ENCODE measurements at regions not wholly inside any gene's neighbourhood (a gene's known extent, or its start where the extent isn't known, plus 50 kb on each side); places are given as distances from the start of the nearest gene placed in this dataset.
A peak's percentile ranks its signal among the peaks of the same experiment; 100 is the strongest.

DNA sequence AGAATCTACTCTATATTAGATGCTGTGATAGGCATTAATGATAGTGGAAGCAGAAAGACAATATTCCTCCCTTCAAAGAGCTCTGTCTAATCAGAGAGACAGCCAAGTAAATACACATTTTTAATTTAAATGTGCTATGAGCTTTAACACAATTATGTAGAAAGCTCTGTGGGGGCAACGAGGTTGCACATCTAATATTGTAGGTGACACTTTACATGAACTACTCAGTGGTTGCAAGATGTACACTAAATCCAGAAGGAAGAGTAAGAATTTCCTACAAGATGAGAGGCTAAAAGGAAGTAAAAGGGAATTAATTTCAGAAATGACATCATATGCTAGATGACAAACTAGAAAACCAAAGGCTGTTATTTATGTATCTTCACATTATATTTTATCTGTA is 120.9 kb downstream of the SPCS3 start:
- H3K4me3 Mint-ChIP-seq (ENCODE audit: unreplicated experiment), result no peak overlapping the region
- H3K9me3 Mint-ChIP-seq (ENCODE audit: unreplicated experiment), result no peaks in the 10 kb centered on the region
- no peak for DNase-seq (ENCODE audit: extremely low spot score, unreplicated experiment)
- no peaks in the 10 kb centered on the region for H3K36me3 Mint-ChIP-seq (ENCODE audit: unreplicated experiment)
- H3K27me3 Mint-ChIP-seq (ENCODE audit: unreplicated experiment), result no peaks in the 10 kb centered on the region
- peaks cover 39% of the 10 kb centered on the region for H3K4me1 Mint-ChIP-seq (ENCODE audit: unreplicated experiment)
- no peak overlapping the region for H3K27ac Mint-ChIP-seq (ENCODE audit: unreplicated experiment)
- TF ChIP-seq, protein P1, sequence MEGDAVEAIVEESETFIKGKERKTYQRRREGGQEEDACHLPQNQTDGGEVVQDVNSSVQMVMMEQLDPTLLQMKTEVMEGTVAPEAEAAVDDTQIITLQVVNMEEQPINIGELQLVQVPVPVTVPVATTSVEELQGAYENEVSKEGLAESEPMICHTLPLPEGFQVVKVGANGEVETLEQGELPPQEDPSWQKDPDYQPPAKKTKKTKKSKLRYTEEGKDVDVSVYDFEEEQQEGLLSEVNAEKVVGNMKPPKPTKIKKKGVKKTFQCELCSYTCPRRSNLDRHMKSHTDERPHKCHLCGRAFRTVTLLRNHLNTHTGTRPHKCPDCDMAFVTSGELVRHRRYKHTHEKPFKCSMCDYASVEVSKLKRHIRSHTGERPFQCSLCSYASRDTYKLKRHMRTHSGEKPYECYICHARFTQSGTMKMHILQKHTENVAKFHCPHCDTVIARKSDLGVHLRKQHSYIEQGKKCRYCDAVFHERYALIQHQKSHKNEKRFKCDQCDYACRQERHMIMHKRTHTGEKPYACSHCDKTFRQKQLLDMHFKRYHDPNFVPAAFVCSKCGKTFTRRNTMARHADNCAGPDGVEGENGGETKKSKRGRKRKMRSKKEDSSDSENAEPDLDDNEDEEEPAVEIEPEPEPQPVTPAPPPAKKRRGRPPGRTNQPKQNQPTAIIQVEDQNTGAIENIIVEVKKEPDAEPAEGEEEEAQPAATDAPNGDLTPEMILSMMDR (IDR thresholded peaks at IDR 0.05), result no peak

DNA sequence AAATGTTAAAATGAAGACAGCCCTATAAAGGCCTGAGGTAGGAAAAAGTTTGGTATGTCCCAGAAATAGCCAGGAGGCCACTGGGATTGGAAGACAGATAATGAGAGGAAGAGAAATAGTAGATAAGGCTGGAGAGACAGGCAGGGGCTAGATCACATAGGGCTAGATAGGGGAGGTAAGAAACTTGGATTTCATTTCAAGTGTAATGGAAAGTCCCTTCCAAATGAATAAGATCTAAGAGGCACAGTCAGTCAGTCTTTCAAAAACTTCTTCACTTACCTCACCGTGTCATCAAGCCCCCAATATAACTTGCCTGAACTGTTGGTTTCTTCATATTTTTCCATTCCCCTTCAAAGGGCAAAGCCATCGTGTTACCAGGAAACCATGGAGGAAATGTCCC is 121.8 kb downstream of the SPCS3 start:
- DNase-seq (ENCODE audit: extremely low spot score, unreplicated experiment), result no peak
- TF ChIP-seq, protein P1 (IDR thresholded peaks at IDR 0.05), result no peak
- Mint-ChIP-seq H3K27ac (ENCODE audit: unreplicated experiment) (no peak overlapping the region), H3K4me1 (ENCODE audit: unreplicated experiment) (peaks cover 30% of the 10 kb centered on the region), H3K4me3 (ENCODE audit: unreplicated experiment) (no peak overlapping the region), H3K9me3 (ENCODE audit: unreplicated experiment) (no peaks in the 10 kb centered on the region), H3K27me3 (ENCODE audit: unreplicated experiment) (no peaks in the 10 kb centered on the region), H3K36me3 (ENCODE audit: unreplicated experiment) (no peaks in the 10 kb centered on the region)

DNA sequence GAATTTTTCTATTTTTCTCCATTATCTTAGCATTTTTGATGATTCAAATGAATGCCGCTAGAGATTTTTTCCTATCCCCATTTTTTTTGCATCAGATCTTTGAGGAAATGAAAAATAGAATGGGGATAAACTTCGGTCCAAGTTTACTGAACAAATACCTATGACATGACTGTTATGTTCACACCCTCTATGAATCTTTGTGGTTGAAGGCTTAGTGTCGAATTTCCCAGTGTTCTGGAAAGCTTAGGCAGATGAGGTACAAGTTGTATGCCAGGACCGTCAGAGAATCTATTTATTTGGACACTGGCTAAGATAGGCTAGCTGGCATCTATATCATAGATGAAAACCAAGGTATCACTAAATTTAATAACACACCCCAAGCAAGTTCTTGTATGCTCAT is 123.4 kb downstream of the SPCS3 start:
- no peaks in the 10 kb centered on the region for H3K27me3 Mint-ChIP-seq (ENCODE audit: unreplicated experiment)
- no peak overlapping the region for H3K27ac Mint-ChIP-seq (ENCODE audit: unreplicated experiment)
- TF ChIP-seq, protein P1 (IDR thresholded peaks at IDR 0.05), result no peak
- H3K4me3 Mint-ChIP-seq (ENCODE audit: unreplicated experiment), result no peak overlapping the region
- no peaks in the 10 kb centered on the region for H3K9me3 Mint-ChIP-seq (ENCODE audit: unreplicated experiment)
- no peak for DNase-seq (ENCODE audit: extremely low spot score, unreplicated experiment)
- no peaks in the 10 kb centered on the region for H3K36me3 Mint-ChIP-seq (ENCODE audit: unreplicated experiment)
- peaks cover 24% of the 10 kb centered on the region for H3K4me1 Mint-ChIP-seq (ENCODE audit: unreplicated experiment)

DNA sequence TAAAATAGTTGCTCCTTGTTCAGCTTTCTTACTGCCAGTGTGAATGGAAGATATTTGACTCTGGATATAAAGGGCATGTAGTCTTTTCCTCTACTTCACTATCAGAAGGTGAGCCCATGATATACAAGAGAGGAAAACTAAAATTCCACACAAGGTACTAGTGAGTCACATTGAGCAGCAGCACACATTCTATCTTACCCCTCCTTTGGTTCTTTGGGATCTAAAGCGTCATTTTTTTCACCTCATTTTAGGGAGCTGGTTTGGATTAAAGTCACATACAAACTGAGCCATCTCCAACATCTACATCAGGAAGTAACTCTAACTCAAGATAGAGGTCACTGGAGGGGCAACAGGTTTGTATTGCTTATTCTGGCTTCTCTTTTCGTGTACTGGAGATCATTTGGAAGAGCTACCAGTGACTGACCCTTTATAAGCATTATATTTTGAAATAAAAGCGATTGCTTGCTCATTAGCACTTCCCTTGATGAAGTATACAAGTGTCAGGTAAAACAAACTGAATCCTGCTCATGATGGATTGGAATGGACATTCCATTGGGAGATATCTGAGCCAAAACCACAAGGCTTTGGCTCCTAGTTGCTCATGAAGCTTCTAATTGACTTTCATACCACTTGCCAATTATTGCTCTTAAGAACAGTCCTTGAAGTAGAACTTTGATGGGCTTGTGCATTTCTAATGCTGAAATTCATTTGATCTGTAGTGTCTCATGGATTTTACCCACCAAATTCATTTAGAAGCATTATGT is 124.1 kb downstream of the SPCS3 start:
- Mint-ChIP-seq H3K4me3 (ENCODE audit: unreplicated experiment) (no peak overlapping the region), H3K9me3 (ENCODE audit: unreplicated experiment) (no peaks in the 10 kb centered on the region), H3K27ac (ENCODE audit: unreplicated experiment) (peak overlapping the region; percentile 55), H3K4me1 (ENCODE audit: unreplicated experiment) (peaks cover 18% of the 10 kb centered on the region), H3K27me3 (ENCODE audit: unreplicated experiment) (no peaks in the 10 kb centered on the region), H3K36me3 (ENCODE audit: unreplicated experiment) (no peaks in the 10 kb centered on the region)
- TF ChIP-seq, protein P1 (IDR thresholded peaks at IDR 0.05), result no peak
- DNase-seq (ENCODE audit: extremely low spot score, unreplicated experiment), result no peak

DNA sequence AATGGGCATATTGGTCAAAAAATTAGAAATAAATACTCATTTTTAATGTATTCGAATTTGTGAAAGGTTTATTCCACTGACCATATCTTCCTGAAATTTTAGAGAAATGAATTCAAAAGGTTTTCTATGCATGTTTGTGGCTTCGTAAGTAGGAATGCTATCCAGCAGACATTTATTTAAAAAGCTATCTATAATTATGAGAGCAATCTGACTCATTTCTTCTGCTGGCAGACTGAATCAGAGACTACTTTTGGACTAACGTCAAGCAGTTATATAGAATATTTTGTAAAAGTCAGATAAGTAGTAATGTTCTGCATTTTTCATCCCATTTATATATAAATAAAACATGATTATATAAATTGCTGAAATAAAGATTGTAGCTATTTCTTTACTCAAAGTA is 125.0 kb downstream of the SPCS3 start:
- no peaks in the 10 kb centered on the region for H3K9me3 Mint-ChIP-seq (ENCODE audit: unreplicated experiment)
- no peak overlapping the region for H3K27ac Mint-ChIP-seq (ENCODE audit: unreplicated experiment)
- no peak overlapping the region for H3K4me3 Mint-ChIP-seq (ENCODE audit: unreplicated experiment)
- peaks cover 16% of the 10 kb centered on the region for H3K4me1 Mint-ChIP-seq (ENCODE audit: unreplicated experiment)
- no peaks in the 10 kb centered on the region for H3K36me3 Mint-ChIP-seq (ENCODE audit: unreplicated experiment)
- TF ChIP-seq, protein P1 (IDR thresholded peaks at IDR 0.05), result no peak
- no peaks in the 10 kb centered on the region for H3K27me3 Mint-ChIP-seq (ENCODE audit: unreplicated experiment)
- no peak for DNase-seq (ENCODE audit: extremely low spot score, unreplicated experiment)

Measured in osteocyte (in vitro differentiated cells).